ENCODE measurements at regions not wholly inside any gene's neighbourhood (a gene's known extent, or its start where the extent isn't known, plus 50 kb on each side); places are given as distances from the start of the nearest gene placed in this dataset.

DNA sequence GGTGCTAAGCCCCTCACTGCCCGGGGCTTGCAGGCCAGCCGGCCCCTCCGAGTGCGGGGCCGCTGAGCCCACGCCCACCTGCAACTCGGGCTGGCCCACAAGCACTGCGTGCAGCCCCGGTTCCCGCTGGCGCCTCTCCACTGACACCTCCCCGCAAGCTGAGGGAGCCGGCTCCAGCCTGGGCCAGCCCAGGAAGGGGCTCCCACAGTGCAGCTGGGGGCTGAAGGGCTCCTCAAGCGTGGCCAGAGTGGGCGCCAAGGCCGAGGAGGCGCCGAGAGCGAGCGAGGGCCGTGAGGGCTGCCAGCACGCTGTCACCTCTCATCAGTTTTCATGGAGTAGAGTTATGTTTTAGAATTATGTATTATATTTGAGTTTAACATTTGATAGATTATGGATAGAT is 176.5 kb upstream of the FAM78B start:
- H2BK20ac ChIP-seq (ENCODE audit: low read length): no peak overlapping the region
- no peak overlapping the region for H3K23ac ChIP-seq (ENCODE audit: insufficient read length)
- H3K9me3 ChIP-seq (ENCODE audit: insufficient read depth in 2 of 2, low read depth in 1 of 2, low read length in 1 of 2): peaks cover 0 to 4% of the 10 kb centered on the region in 2 experiments; a peak in 2 of 4 replicates
- H3K4me3 ChIP-seq (ENCODE audit: extremely low read depth in 1 of 4, insufficient read depth in 2 of 4, low read depth in 3 of 4, low read length in 4 of 4): no peak overlapping the region
- H3K79me1 ChIP-seq (ENCODE audit: low read depth, low read length): no peaks in the 10 kb centered on the region
- no peak overlapping the region for H3K4me2 ChIP-seq (ENCODE audit: insufficient read depth in 1 of 2, low read depth in 2 of 2, low read length in 2 of 2)
- H2BK12ac ChIP-seq (ENCODE audit: low read depth, low read length): no peak overlapping the region
- H3K27me3 ChIP-seq (replicated peaks in 1 of 4; ENCODE audit: control insufficient read depth in 3 of 4, extremely low read depth in 1 of 4, insufficient read depth in 3 of 4, low read length in 3 of 4): no peaks in the 10 kb centered on the region
- no peak overlapping the region for H2BK5ac ChIP-seq (ENCODE audit: low read depth, low read length)
- no peak overlapping the region for H4K5ac ChIP-seq (ENCODE audit: insufficient read length, low read depth, low read length)
- DNase-seq (ENCODE audit: low read depth in 1 of 2, low spot score in 2 of 2) (no peak), FAIRE-seq (no peak)
- no peak overlapping the region for H3K14ac ChIP-seq (ENCODE audit: insufficient read length)
- no peak overlapping the region for H3K9ac ChIP-seq (replicated peaks in 1 of 4; ENCODE audit: extremely low read depth in 1 of 4, low read depth in 3 of 4, low read length in 3 of 4)
- H2BK15ac ChIP-seq (ENCODE audit: low read length): no peak overlapping the region
- no peak overlapping the region for H2AK5ac ChIP-seq (ENCODE audit: low read depth, low read length)
- no peak overlapping the region for H4K8ac ChIP-seq (ENCODE audit: extremely low read depth, insufficient read depth, low read length)
- no peak overlapping the region for H3K56ac ChIP-seq (replicated peaks; ENCODE audit: insufficient read length, low read depth, low read length)
- H4K20me1 ChIP-seq (replicated peaks in 1 of 2; ENCODE audit: control insufficient read depth in 1 of 2, insufficient read depth in 2 of 2, low read length in 2 of 2): no peaks in the 10 kb centered on the region
- H3K79me2 ChIP-seq (ENCODE audit: control insufficient read depth in 1 of 2, insufficient read depth in 2 of 2, low read length in 2 of 2): no peaks in the 10 kb centered on the region
- no peak overlapping the region for H4K91ac ChIP-seq (replicated peaks; ENCODE audit: insufficient read length, low read length)
- H3K36me3 ChIP-seq (ENCODE audit: control insufficient read depth in 2 of 4, insufficient read depth in 4 of 4, low read length in 3 of 4): no peaks in the 10 kb centered on the region
- H3K23me2 ChIP-seq (ENCODE audit: low read depth, low read length): no peaks in the 10 kb centered on the region
- H3K18ac ChIP-seq (ENCODE audit: extremely low read depth, low read length): no peak overlapping the region
- CTCF ChIA-PET (ENCODE audit: partially characterized antibody): interaction anchor here (1.6 kb wide), 1 partner anchor 10 kb away, joined by 5 read pairs; no protein-coding TSS in a partner anchor
- H2BK120ac ChIP-seq (replicated peaks; ENCODE audit: low read depth, low read length): no peak overlapping the region
- no peak overlapping the region for H3K4ac ChIP-seq (replicated peaks; ENCODE audit: insufficient read length, low read depth, low read length)
- no peaks in the 10 kb centered on the region for H3K4me1 ChIP-seq (replicated peaks in 1 of 4; ENCODE audit: control insufficient read depth in 3 of 4, insufficient read depth in 4 of 4, low read length in 3 of 4)
- no peak overlapping the region for H2AFZ ChIP-seq (ENCODE audit: low read length)
- WGBS, 2 experiments (ENCODE audit: extremely low coverage in 1 of 2, insufficient coverage in 1 of 2, insufficient read length in 1 of 2, insufficient replicate concordance in 2 of 2, low coverage in 1 of 2, low lambda C conversion rate in 2 of 2, missing lambda C conversion rate in 1 of 2): 96% methylated on average over 13 of the region's 22 CpGs; no CpG with 5 or more reads in 1 of the 2 experiments
- H3K27ac ChIP-seq (ENCODE audit: low read depth, low read length): no peak overlapping the region
- POLR2A ChIA-PET (ENCODE audit: partially characterized antibody): no interaction called here
- TF ChIP-seq JUN (IDR thresholded peaks at IDR 0.05; ENCODE audit: low read depth, low read length): no peak

Data from H1 (cell line).